SK-N-SH (cell line): ENCODE measurements at regions not wholly inside any gene's neighbourhood (a gene's known extent, or its start where the extent isn't known, plus 50 kb on each side); places are given as distances from the start of the nearest gene placed in this dataset.
A peak's percentile ranks its signal among the peaks of the same experiment; 100 is the strongest.

Source experiments
- CTCF ChIA-PET: fragments of 300-600, 350-600 bp; formaldehyde crosslinking; extraction: SDS; loops from one replicate; lab custom pipeline; 2021; lab: Yijun Ruan, JAX
- POLR2A ChIA-PET: fragments of 350-600 bp; sonication (Branson Sonifier 250); formaldehyde crosslinking; extraction: SDS; loops from one replicate; lab custom pipeline; 2020; ENCODE audit warnings: antibody characterized with exemption, inconsistent platforms; lab: Yijun Ruan, JAX
- DNase-seq: peaks from one replicate; pipeline ENCODE4 v3.0.0; 2012
- H2AFZ ChIP-seq: fragments of 200-600 bp; sonication (generic); 2 replicates; pipeline ENCODE4 v1.8.1; 2016; ENCODE audit warnings: antibody characterized with exemption, mild to moderate bottlenecking, low read depth
- H3F3A ChIP-seq: fragments of 200-600 bp; sonication (generic); replicated peaks from 2 replicates; pipeline ENCODE3; 2016; ENCODE audit warnings: antibody characterized with exemption, mild to moderate bottlenecking; ENCODE audit not compliant: insufficient read depth
- H3K27ac ChIP-seq, 2 experiments: fragments of 200-500 bp in 1 of 2; fragments of 200-600 bp in 1 of 2; sonication (Bioruptor generic) in 1 of 2; sonication (generic), shearing (Covaris generic) in 1 of 2; 2 replicates each; pipeline versions ENCODE4 v1.5.1 to v1.6.1; 2014 to 2016; ENCODE audit warnings: low read depth in 2 of 2, inconsistent platforms in 1 of 2, low read length in 1 of 2, mild to moderate bottlenecking in 1 of 2, mixed read lengths in 1 of 2
- H3K27me3 ChIP-seq: fragments of 200-600 bp; sonication (generic), shearing (Covaris generic); 2 replicates; pipeline ENCODE4 v1.6.1; 2016; ENCODE audit warnings: mixed run types; ENCODE audit not compliant: insufficient read depth
- H3K36me3 ChIP-seq, 2 experiments: fragments of 200-500 bp in 1 of 2; fragments of 200-600 bp in 1 of 2; sonication (Bioruptor generic) in 1 of 2; sonication (generic) in 1 of 2; replicated peaks in 1 of 2; 2 replicates each; pipeline versions ENCODE3 to v1.5.1; 2014 to 2016; ENCODE audit warnings: low read length in 1 of 2, mild to moderate bottlenecking in 1 of 2; ENCODE audit not compliant: insufficient read depth in 2 of 2, control insufficient read depth in 1 of 2
- H3K4me1 ChIP-seq, 2 experiments: fragments of 200-500 bp in 1 of 2; fragments of 200-600 bp in 1 of 2; sonication (Bioruptor generic) in 1 of 2; sonication (generic), shearing (Covaris generic) in 1 of 2; 2 replicates each; pipeline versions ENCODE4 v1.5.1 to v1.6.1; 2014 to 2016; ENCODE audit warnings: low read depth in 1 of 2, low read length in 1 of 2, mixed run types in 1 of 2; ENCODE audit not compliant: insufficient read depth in 2 of 2, control insufficient read depth in 1 of 2
- H3K4me2 ChIP-seq: fragments of 200-600 bp; sonication (generic), shearing (Covaris generic); 2 replicates; pipeline ENCODE4 v1.6.1; 2017; ENCODE audit warnings: mixed run types
- H3K4me3 ChIP-seq, 2 experiments: fragments of 200-500 bp in 1 of 2; fragments of 200-600 bp in 1 of 2; sonication (Bioruptor generic) in 1 of 2; sonication (generic), shearing (Covaris generic) in 1 of 2; 2 replicates each; pipeline versions ENCODE4 v1.5.1 to v1.8.1; 2014 to 2016; ENCODE audit warnings: low read depth in 2 of 2, inconsistent platforms in 1 of 2, low read length in 1 of 2, mild to moderate bottlenecking in 1 of 2, mixed read lengths in 1 of 2, moderate library complexity in 1 of 2
- H3K79me2 ChIP-seq: fragments of 200-600 bp; sonication (generic); 2 replicates; pipeline ENCODE4 v1.8.1; 2017; ENCODE audit warnings: mild to moderate bottlenecking; ENCODE audit not compliant: insufficient read depth
- H3K9ac ChIP-seq: fragments of 200-600 bp; sonication (generic); 2 replicates; pipeline ENCODE4 v1.6.1; 2017; ENCODE audit warnings: mixed run types
- H3K9me2 ChIP-seq: fragments of 200-600 bp; sonication (generic); 2 replicates; pipeline ENCODE4 v1.6.1; 2017; ENCODE audit warnings: mixed run types
- H3K9me3 ChIP-seq: fragments of 200-600 bp; sonication (generic); 2 replicates; pipeline ENCODE4 v1.6.1; 2017; ENCODE audit warnings: mixed run types, mild to moderate bottlenecking, moderate library complexity
- H4K20me1 ChIP-seq: fragments of 200-600 bp; sonication (generic); 2 replicates; pipeline ENCODE4 v1.6.1; 2017; ENCODE audit warnings: mild to moderate bottlenecking, mixed run types; ENCODE audit not compliant: insufficient read depth
- EP300 ChIP-seq, 2 experiments: IDR thresholded peaks; 2 replicates each; pipeline versions ENCODE4 v1.4.0 to v1.6.1; 2012; ENCODE audit warnings: borderline replicate concordance in 1 of 2, low read depth in 1 of 2, low read length in 1 of 2
- FOSL2 ChIP-seq: IDR thresholded peaks from 2 replicates; pipeline ENCODE4 v1.4.0; 2012; ENCODE audit warnings: low read depth, mild to moderate bottlenecking, moderate library complexity, borderline replicate concordance
- GATA2 ChIP-seq: sonication (generic); formaldehyde crosslinking; IDR thresholded peaks from 2 replicates; pipeline ENCODE4 v1.5.0; 2020; ENCODE audit warnings: mild to moderate bottlenecking, missing genetic modification reagents
- JUND ChIP-seq: IDR thresholded peaks from 2 replicates; pipeline ENCODE4 v1.4.0; 2012
- MEF2A ChIP-seq: IDR thresholded peaks from 2 replicates; pipeline ENCODE4 v1.4.0; 2012; ENCODE audit warnings: low read depth, borderline replicate concordance
- NFIC ChIP-seq: IDR thresholded peaks from 2 replicates; pipeline ENCODE4 v1.4.0; 2012; ENCODE audit warnings: borderline replicate concordance
- NRF1 ChIP-seq: IDR thresholded peaks from 2 replicates; pipeline ENCODE4 v1.6.1; 2012; ENCODE audit warnings: low read depth, mild to moderate bottlenecking, low read length
- REST ChIP-seq: IDR thresholded peaks from 2 replicates; pipeline ENCODE4 v1.6.1; 2012; ENCODE audit warnings: mild to moderate bottlenecking, low read depth, low read length, moderate library complexity
- RXRA ChIP-seq: IDR thresholded peaks from 2 replicates; pipeline ENCODE4 v1.4.0; 2012; ENCODE audit warnings: low read depth, mild to moderate bottlenecking, borderline replicate concordance
- SIN3A ChIP-seq: IDR thresholded peaks from 2 replicates; pipeline ENCODE4 v1.6.1; 2012; ENCODE audit warnings: low read depth, mild to moderate bottlenecking, low read length, moderate library complexity, borderline replicate concordance
- ZBTB33 ChIP-seq: IDR thresholded peaks from 2 replicates; pipeline ENCODE4 v1.4.0; 2012; ENCODE audit warnings: low read depth, borderline replicate concordance
- WGBS: methylation state at CpG from one replicate; pipeline ENCODE4 v1.1.6; 2017; ENCODE audit warnings: low lambda C conversion rate; 5-methylcytosine and 5-hydroxymethylcytosine counted together
- TF ChIP-seq, protein P1 (sequence below): fragments of 150-350 bp; IDR thresholded peaks from 2 replicates; pipeline ENCODE4 v1.6.1; 2017; ENCODE audit warnings: antibody characterized with exemption, low read length, low read depth, borderline replicate concordance
- TF ChIP-seq, protein P2 (sequence below): fragments of 200-600 bp; sonication (generic); IDR thresholded peaks from 2 replicates; pipeline ENCODE4 v1.6.1; 2017; ENCODE audit warnings: antibody characterized with exemption, mild to moderate bottlenecking, moderate library complexity
- TF ChIP-seq, protein P3 (sequence below): IDR thresholded peaks from 2 replicates; pipeline ENCODE4 v1.4.0; 2012; ENCODE audit warnings: low read depth, borderline replicate concordance

DNA sequence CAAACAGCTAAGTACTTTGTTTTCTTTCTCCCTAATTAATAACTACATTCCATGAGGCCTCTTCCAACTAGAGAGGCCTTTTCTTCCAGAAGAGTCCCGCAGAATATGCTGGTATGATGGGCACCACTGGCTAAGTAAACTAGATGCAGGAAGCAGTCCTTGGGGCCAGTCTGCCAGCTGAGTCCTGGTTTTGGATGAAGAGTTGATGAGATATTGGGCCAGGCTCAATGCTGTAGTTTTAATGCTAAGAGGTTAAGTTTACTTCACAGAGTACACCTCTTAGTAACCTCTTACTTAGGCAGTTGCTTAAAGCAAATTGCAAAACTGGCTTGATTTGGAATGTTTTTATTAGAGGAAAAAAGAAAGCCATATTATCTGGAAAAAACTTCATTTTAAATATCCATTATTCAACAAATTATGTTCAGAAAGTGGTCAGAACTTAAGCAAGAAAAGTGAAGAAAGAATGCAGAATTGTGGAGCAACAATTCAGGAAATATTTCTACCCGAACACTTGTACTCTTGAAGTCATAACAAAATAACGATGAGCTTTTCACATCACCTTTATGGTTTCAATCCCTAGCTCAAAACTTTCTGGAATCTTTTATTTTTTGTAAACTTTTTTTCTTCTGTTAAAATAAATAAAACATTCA is 178.4 kb upstream of the CDIN1 start:
- Histone ChIP-seq H3F3A (no peaks in the 10 kb centered on the region), H3K27me3 (no peaks in the 10 kb centered on the region), H3K27ac (no peak overlapping the region), H3K36me3 (no peaks in the 10 kb centered on the region), H3K9ac (no peak overlapping the region), H3K4me3 (no peak overlapping the region), H3K4me2 (no peak overlapping the region), H2AFZ (peak overlapping the region; percentile 44), H3K4me1 (no peaks in the 10 kb centered on the region; a peak in 1 of 4 replicates), H3K9me3 (no peaks in the 10 kb centered on the region), H3K9me2 (no peaks in the 10 kb centered on the region), H3K79me2 (no peaks in the 10 kb centered on the region), H4K20me1 (no peaks in the 10 kb centered on the region)
- POLR2A ChIA-PET: no interaction called here
- CTCF ChIA-PET: interaction anchor here (1.4 kb wide), 1 partner anchor 13 kb away, joined by 3 read pairs; no protein-coding TSS in a partner anchor
- DNase-seq: no peak
- TF ChIP-seq GATA2 (CRISPR knock-in tag) (no peak), SIN3A (no peak), MEF2A (no peak), RXRA (no peak), FOSL2 (no peak), JUND (no peak), REST (no peak)
- TF ChIP-seq, protein P1, sequence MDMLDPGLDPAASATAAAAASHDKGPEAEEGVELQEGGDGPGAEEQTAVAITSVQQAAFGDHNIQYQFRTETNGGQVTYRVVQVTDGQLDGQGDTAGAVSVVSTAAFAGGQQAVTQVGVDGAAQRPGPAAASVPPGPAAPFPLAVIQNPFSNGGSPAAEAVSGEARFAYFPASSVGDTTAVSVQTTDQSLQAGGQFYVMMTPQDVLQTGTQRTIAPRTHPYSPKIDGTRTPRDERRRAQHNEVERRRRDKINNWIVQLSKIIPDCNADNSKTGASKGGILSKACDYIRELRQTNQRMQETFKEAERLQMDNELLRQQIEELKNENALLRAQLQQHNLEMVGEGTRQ: no peak
- WGBS: 93% methylated on average over 3 of the region's 3 CpGs

- Histone ChIP-seq H4K20me1 (no peaks in the 10 kb centered on the region), H3K27me3 (no peaks in the 10 kb centered on the region), H3K9me2 (no peaks in the 10 kb centered on the region), H3K9ac (no peak overlapping the region), H3K4me2 (no peak overlapping the region), H3F3A (no peaks in the 10 kb centered on the region), H3K4me3 (no peak overlapping the region), H3K27ac (no peak overlapping the region), H3K79me2 (no peaks in the 10 kb centered on the region), H2AFZ (peak overlapping the region; percentile 71), H3K9me3 (no peaks in the 10 kb centered on the region), H3K4me1 (no peaks in the 10 kb centered on the region; a peak in 1 of 4 replicates), H3K36me3 (no peaks in the 10 kb centered on the region)
- 89% methylated on average over 3 of the region's 3 CpGs for WGBS
- no peak for DNase-seq
- CTCF ChIA-PET: interaction anchor here (1.4 kb wide), 1 partner anchor 12 kb away, joined by 3 read pairs; no protein-coding TSS in a partner anchor
- POLR2A ChIA-PET: no interaction called here
- no peak for TF ChIP-seq NFIC
- TF ChIP-seq SIN3A: no peak
- TF ChIP-seq, protein P1: no peak
- TF ChIP-seq EP300 (IDR thresholded peaks at IDR 0.05; ENCODE audit: borderline replicate concordance in 1 of 2, low read depth in 1 of 2, low read length in 1 of 2): no peak
- TF ChIP-seq RXRA: no peak
- TF ChIP-seq, protein P2, sequence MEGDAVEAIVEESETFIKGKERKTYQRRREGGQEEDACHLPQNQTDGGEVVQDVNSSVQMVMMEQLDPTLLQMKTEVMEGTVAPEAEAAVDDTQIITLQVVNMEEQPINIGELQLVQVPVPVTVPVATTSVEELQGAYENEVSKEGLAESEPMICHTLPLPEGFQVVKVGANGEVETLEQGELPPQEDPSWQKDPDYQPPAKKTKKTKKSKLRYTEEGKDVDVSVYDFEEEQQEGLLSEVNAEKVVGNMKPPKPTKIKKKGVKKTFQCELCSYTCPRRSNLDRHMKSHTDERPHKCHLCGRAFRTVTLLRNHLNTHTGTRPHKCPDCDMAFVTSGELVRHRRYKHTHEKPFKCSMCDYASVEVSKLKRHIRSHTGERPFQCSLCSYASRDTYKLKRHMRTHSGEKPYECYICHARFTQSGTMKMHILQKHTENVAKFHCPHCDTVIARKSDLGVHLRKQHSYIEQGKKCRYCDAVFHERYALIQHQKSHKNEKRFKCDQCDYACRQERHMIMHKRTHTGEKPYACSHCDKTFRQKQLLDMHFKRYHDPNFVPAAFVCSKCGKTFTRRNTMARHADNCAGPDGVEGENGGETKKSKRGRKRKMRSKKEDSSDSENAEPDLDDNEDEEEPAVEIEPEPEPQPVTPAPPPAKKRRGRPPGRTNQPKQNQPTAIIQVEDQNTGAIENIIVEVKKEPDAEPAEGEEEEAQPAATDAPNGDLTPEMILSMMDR: no peak
- no peak for TF ChIP-seq NRF1
- TF ChIP-seq, protein P3, sequence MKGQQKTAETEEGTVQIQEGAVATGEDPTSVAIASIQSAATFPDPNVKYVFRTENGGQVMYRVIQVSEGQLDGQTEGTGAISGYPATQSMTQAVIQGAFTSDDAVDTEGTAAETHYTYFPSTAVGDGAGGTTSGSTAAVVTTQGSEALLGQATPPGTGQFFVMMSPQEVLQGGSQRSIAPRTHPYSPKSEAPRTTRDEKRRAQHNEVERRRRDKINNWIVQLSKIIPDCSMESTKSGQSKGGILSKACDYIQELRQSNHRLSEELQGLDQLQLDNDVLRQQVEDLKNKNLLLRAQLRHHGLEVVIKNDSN: no peak
- no peak for TF ChIP-seq ZBTB33
These were observed 177.8 kb upstream of the CDIN1 start for GRCh38 chr15:36401586-36401966.
